ENCODE measurements at regions not wholly inside any gene's neighbourhood (a gene's known extent, or its start where the extent isn't known, plus 50 kb on each side); places are given as distances from the start of the nearest gene placed in this dataset.

- no peak for DNase-seq
Observed at GRCh38 chr7:33815336-33815735, 90.0 kb upstream of the BMPER start.

DNA sequence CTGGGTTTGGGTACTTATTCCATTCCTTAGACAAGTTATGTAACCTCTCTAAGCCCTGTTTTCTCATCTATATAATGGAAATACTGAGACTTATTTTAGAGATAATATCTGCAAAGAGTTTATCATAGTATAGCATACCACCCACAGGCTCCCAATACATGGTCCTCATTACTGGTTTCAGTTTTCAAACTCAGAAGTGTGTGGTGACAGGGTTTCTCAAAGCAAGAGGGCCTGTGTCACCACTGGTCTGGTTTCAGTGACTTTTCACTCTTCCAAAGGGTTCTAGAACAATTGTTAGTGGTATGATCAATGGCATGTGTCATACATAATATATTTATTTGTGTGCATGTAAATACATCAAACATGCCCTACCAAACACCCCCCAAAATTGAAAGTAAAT, 89.2 kb upstream of the BMPER start:
- no peak for DNase-seq

GRCh38 chr7:33819658-33820057, 85.7 kb upstream of the BMPER start:
- no peak for DNase-seq

DNA sequence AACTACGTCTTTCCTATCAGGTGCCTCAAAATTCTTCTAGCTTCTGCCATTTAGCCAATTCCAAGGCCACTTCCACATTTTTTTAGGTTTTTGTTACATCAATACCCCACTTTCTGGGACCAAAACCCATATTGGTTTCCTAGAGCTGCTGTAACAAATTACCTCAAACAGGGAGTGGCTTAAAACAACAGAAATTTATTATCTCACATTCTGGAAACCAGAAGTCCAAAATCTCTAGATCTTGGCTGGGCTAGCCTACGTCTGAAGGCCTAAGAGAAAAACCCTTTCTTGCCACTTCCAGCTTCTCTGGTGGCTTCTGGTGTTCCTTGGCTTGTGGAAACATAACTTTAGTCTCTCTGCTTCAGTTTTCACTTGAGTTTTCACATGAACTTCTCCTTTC, 85.1 kb upstream of the BMPER start:
- DNase-seq, result no peak

DNA sequence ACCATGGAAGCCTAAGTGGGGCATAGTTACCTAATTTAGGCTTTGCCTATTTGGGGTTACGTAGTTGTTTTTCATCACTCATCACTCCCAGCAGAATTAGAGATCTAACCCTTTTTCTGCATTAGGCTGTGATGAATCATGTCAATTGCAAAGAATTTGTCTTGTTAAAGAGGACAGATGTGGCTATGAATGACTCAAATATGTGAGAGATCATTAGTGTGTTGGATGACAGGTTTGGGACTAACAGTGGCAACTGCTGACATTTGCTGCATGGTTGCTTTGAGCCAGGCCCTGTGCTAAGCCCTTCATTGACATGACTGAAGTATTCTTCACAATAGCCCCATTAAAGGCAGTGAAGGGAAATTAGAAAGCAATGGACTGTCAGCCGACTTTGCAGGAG, 83.4 kb upstream of the BMPER start:
- DNase-seq, result no peak

DNA sequence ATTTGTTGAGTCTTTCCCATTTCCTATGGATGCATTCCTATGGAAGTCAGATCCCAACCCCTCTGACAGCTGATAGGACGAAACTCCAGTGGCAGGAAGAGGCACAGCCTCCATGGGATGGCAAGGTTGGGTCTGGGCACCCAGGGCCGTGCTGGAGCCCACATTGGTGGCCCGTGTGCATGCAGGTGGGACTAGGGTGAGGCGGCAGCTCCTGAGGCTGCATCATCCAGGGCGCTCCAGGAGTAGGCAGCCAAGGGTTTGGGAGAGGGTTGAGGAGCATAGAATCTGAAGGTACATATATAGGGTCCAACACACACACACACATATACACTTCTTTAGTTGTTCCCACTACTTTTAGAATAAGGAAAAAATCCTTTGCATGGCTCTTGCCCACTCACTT, 81.4 kb upstream of the BMPER start:
- no peak for DNase-seq

- DNase-seq, result no peak
Observed at GRCh38 chr7:33824911-33825459, 80.4 kb upstream of the BMPER start.

DNA sequence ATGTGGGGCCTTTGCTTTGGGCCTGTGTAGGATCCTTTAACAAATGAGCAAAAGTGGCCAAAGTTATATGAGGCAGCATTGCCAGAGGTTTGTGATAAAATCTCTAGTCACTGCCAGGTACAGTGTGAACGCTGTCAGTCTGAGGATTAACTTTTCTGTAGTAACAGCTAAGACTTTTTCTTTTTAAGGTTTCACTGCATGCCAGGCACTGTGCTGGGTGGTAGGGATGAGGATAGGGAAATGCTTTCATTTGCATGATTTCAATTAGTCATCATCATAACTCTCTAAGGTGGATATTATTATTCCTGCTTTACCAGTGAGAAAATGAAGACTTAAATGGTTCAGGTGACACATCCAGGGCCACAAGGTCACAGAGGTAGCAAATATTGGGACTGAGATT, 79.7 kb upstream of the BMPER start:
- DNase-seq, result no peak

- no peak for DNase-seq
Observed at GRCh38 chr7:33829536-33829935, 75.8 kb upstream of the BMPER start.

GRCh38 chr7:33831389-33832141, 73.8 kb upstream of the BMPER start:
- peak in 1 of 2 donors; percentile 30 for DNase-seq

GRCh38 chr7:33832271-33832721, 73.0 kb upstream of the BMPER start:
- DNase-seq, result no peak

GRCh38 chr7:33836797-33837355, 68.5 kb upstream of the BMPER start:
- DNase-seq, result no peak

DNA sequence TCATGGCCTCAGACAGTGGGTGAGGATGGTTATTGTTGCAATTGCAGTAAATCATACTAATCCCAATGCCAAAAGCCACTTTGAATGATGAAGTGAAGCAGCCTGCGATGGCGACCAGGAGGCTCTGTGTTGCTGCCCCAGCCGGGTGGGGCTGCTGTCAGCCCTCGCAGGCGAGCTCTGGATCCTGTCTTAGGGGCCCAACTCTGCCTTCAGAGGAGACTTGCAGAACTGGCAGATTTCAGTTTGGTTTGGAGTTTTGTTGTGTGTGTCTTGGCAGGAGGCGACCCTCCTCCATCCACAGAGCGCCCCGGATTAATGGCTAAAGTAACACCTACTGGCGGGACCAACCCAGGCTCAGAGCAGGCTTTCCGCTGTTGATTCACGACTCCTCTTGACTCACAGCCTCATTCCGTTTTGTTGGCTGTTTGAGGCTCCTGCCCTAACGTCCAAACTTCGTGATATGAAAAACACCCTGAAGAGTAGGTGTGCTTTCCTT, 67.9 kb upstream of the BMPER start:
- DNase-seq, result no peak

DNA sequence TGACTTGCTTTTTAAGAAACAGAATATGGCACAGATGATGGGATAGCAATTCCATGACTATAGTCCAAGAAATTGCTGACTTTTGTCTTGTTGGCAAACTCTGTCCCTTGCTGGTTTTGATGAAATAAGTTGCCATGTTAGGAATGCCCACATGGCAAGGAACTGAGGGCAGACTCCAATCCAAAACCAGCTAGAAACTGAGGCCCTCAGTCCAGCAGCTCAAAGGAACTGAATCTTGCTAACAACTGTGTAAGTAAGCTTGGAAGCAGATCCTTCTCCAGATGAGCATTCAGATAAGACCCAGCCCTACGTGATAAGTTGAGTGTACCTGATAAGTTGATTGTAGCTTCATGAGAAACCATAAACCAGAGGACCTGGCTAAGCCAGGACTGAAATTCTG, 64.3 kb upstream of the BMPER start:
- no peak for DNase-seq

- DNase-seq, result no peak
Observed at GRCh38 chr7:33841705-33842129, 63.6 kb upstream of the BMPER start.

DNA sequence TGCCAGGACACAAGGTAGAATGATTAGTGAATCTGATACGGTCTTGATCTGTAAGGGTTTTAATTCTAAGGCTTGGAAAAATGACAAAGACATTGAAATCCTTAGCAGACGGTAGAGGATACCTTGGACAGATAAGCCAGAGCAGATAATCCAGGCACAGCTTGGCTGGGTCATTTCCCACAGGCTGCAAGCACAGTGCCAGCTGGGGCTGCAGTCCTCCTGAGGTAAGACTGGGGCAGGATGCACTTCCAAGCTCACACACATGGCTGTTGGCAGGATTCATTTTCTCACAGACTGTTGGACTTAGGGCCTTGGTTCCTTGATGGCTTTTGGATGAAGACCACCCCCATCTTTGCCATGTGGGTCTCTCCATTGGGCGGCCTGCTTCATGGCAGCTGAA, 63.2 kb upstream of the BMPER start:
- DNase-seq, result no peak

DNA sequence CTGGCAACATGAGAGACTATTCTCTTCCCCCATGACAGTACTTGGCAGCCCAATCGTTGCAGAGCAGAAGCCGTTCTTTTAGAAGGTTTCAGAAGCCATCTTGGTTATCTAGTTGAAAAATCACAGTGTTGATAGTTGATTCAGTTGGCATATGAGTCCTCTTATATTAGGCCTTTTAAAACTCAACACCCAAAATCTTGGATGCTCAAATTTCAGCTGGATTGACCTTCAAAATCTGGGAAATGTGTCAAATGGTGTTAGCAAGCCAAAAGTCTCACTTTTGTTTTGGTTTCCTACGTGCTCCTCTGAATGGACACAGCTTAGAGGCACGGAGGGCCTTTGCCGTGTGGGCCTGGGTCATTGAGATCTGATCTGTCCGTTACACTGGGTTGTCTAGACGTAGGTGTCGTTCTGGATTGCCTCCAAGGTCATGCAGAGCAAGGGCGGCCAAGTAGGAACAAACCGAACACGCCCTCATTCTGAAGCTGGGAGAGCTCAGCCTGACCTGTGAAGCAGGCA, 59.3 kb upstream of the BMPER start:
- no peak for DNase-seq

- DNase-seq, result no peak
Observed at GRCh38 chr7:33849004-33849403, 56.3 kb upstream of the BMPER start.

- DNase-seq, result no peak
Observed at GRCh38 chr7:33849971-33850559, 55.3 kb upstream of the BMPER start.

- DNase-seq, result no peak
Observed at GRCh38 chr7:33850768-33851167, 54.6 kb upstream of the BMPER start.

GRCh38 chr7:33852838-33853237, 52.5 kb upstream of the BMPER start:
- DNase-seq, result no peak

DNA sequence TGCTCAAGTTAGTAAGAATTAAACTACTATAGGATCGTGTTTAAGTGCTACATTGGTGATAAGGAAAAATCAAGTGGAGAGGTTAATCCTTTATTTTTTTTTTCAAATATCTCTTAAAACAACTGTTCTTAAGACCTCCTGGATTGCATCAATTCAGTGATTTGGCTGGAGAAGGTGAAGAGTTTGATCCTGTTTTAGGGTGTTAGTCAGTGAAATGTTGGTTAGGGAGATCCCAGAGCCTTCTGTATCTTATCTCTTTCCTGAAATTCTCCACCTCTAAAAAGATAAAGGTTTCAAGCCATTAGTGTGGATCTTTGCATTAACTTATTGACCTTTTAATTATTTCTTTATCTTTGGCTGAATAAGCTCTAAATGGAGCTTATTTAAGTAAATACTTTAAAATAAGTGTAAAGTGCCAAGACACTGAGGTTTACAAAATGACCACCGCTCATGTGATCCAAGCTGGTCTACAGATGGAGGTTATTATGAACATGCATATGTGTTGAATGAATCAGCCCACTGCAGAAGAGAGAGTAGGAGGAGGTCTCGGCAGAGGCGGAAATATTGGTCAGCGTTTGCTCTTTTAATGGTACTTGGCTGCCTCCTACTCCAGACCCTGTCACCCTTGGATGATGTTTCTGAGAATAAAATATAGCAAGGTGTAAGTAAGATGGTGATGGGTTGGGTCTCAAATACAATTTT, 51.8 kb upstream of the BMPER start:
- DNase-seq, result no peak

- no peak for DNase-seq
Observed at GRCh38 chr7:33854178-33854577, 51.2 kb upstream of the BMPER start.
